Adipose tissue (tissue), 3 donors: ENCODE measurements at regions not wholly inside any gene's neighbourhood (a gene's known extent, or its start where the extent isn't known, plus 50 kb on each side); places are given as distances from the start of the nearest gene placed in this dataset.
"Not testable (repeated sequence)": the region's sequence is repeated elsewhere in the genome, so short reads cannot be mapped to it uniquely, and the experiment has no call there.

ENCODE experiments used
- H3K27ac ChIP-seq: one replicate; pipeline ENCODE4 v1.5.1; 2013; ENCODE audit warnings: low read depth, low read length
- WGBS, 3 donors: extraction: QIAGEN DNeasy Blood & Tissue Kit; methylation state at CpG; one replicate each; pipeline ENCODE4 v1.1.7; 2013; 5-methylcytosine and 5-hydroxymethylcytosine counted together
- donor health status: healthy with polysubstance abuse.
- donor health status: Bipolar disorder and iron deficiency.
- donor health status: healthy.

GRCh38 chr2:111247491-111247890 is 126.8 kb downstream of the BCL2L11 start:
- WGBS, 3 donors: 97 to 100% (median 99%) methylated on average over 2 of the region's 2 CpGs
- H3K27ac ChIP-seq: no peak overlapping the region

DNA sequence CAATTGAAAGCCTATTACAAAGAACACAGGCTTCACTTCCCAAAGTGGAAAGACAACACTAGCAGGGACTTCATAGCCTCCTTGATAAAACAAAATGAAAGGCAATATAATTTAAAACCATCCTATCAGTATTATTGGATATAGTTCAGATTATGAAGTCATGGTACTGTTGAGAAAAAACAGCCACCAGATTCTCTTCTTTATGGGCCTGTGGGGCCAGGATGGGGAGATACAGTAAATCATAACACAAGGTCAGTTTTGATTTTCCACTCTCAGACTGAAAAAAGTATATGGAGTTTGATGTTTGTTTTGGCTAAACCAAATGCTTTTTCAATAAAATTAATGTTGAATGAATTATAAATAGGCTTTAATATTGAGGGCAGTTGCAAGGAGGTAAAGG is 129.1 kb downstream of the BCL2L11 start:
- no peak overlapping the region for H3K27ac ChIP-seq

- 53 to 71% (median 65%) methylated on average over 1 of the region's 1 CpG for WGBS, 3 donors
- no peak overlapping the region for H3K27ac ChIP-seq
Measured at GRCh38 chr2:111250448-111251030, 129.8 kb downstream of the BCL2L11 start.

DNA sequence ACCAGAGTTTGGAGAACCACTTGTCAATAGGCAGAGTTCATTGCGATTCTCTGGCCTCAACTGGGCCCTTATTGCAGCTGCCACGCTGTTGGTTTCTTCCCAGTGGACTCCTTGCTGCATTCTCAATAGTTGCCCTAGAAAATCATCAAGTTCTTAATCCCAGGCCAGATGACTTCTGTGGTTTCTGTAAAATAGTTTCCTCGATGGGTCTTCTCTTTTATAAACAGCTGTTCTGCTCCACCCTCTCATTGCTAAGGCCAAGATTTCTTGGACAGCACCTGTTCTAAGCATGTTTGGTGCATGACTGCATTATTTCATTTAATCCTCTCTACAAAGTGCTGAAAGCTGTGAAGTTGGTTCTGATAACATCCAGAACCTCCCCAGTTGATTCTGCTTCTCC is 131.0 kb downstream of the BCL2L11 start:
- WGBS, 3 donors: 93 to 96% (median 95%) methylated on average over 3 of the region's 3 CpGs

GRCh38 chr2:111252436-111252835 is 131.7 kb downstream of the BCL2L11 start:
- H3K27ac ChIP-seq: no peak overlapping the region

More for the DNA sequence above, 131.0 kb downstream of the BCL2L11 start:
- no peak overlapping the region for H3K27ac ChIP-seq

DNA sequence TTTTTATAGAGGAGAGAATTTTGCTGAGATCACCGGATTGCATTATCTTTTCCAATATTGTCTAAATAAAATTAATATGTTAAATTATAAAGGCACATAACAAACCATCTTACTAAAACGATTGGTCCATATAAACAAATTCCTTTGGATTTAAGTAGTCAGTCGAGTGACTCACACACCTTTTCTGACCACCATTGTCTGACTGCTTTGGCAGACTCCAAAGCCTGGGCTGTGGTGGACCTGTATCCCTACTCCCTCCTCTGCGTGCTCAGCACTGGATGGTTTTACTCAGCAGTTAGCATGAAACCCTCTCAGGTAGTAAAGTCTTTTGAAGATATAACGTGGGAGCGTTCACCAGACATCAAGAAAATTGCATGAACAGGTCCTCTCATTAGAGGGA is 134.2 kb downstream of the BCL2L11 start:
- WGBS, 3 donors: 92 to 94% (median 93%) methylated on average over 5 of the region's 6 CpGs
- not testable (repeated sequence) for H3K27ac ChIP-seq

DNA sequence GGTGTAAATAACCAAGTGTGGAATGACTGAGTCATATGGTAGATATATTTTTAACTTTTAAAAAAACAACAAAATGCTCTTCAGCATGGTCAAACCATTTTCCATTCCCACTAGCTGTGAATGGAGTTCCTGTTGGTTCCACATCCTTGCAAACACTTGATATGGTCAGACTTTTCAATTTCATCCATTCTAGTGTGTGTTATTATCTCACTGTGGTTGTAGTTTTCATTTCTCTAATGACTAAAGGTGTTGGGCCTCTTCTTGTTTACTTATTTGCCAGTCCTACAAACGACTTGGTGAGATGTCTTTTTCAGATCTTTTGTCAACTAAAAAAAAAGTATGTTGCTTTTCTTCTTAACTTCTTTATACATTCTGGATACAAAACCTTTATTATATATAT is 135.9 kb downstream of the BCL2L11 start:
- no CpG with 5 or more reads among the region's 1 CpG for WGBS, 3 donors
- not testable (repeated sequence) for H3K27ac ChIP-seq

- H3K27ac ChIP-seq: not testable (repeated sequence)
- WGBS, 3 donors: 94 to 100% (median 100%) methylated on average over 1 of the region's 1 CpG
Measured at GRCh38 chr2:111257607-111258006, 136.9 kb downstream of the BCL2L11 start.

DNA sequence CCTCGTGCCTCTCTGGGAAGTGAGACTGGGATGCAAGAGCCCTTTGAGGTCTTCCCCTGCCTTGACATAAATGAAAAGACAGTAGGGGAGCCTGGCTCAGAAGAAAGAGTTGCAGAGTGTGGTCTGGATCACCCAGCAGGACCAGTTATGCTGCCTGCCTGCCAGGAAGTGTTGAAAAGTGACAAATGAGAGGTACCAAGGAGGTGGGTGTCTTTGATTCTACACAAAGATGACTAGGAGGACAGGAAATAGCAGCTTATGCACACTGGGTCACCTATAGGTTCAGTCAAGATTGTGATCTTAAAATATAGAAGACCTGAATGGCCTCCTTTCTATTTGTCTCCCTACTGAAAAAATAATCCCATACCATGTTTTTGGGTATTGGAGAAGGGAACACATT is 137.6 kb downstream of the BCL2L11 start:
- WGBS, 3 donors: 94 to 100% (median 100%) methylated on average over 1 of the region's 1 CpG
- not testable (repeated sequence) for H3K27ac ChIP-seq

GRCh38 chr2:111262627-111263379 is 142.1 kb downstream of the BCL2L11 start:
- 71 to 86% (median 72%) methylated on average over 6 of the region's 9 CpGs for WGBS, 3 donors
- H3K27ac ChIP-seq: not testable (repeated sequence)

DNA sequence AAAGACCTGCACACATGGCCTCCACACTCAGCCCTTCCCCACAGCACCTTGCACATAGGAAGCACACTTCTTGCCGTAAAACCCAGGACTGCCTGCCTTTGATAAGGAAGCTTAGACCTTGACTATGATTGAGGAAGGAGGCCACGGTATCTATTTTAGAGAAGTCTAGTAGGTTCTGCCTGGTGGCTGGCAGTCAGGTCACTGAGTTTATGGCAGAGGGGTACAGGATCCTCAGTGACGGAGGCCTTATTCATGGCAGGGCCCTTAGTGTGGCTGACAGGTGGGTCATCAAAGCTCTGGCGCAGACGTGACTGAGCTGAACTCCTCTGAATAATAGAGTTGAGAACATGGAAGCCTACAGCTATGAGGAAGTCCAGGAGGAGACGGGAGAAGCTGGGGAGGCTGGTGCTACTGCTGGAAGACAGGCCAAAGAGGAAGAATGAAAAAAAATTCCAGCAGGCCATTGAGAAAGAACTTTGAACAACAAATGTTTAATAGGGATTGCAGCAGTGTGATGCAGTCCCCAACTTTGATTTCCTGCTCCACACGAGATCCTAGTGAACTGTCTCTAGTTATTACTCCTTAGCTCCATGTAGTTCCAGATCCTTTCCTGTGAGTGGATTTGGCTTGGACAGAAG is 142.8 kb downstream of the BCL2L11 start:
- no CpG with 5 or more reads among the region's 7 CpGs for WGBS, 3 donors

DNA sequence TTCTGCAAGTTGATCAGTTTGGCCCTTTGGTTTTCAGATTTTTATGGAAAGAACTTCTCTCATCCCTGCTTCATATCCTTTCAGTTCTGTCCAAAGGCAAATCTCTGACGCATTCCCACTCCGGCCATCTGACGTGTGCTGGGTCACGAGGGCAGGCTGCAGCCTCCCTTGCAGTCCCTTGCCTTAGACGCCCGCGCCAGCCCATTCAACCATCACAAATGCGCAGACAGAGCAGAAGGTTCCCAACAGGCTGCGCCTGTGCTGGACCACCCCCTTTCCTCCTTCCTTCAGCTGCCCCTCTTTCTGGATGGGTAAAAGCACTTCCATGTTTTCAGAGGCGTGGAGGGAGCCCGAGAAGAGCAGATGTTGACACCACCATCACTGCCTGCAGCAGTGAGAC is 144.2 kb downstream of the BCL2L11 start:
- not testable (repeated sequence) for H3K27ac ChIP-seq
- WGBS, 3 donors: 94 to 96% (median 94%) methylated on average over 9 to 10 of the region's 11 CpGs

More for the DNA sequence above, 142.8 kb downstream of the BCL2L11 start:
- H3K27ac ChIP-seq: not testable (repeated sequence)

- H3K27ac ChIP-seq: not testable (repeated sequence)
- WGBS, 3 donors: 88 to 94% (median 92%) methylated on average over 6 of the region's 6 CpGs
Measured at GRCh38 chr2:111266556-111266955, 145.8 kb downstream of the BCL2L11 start.

DNA sequence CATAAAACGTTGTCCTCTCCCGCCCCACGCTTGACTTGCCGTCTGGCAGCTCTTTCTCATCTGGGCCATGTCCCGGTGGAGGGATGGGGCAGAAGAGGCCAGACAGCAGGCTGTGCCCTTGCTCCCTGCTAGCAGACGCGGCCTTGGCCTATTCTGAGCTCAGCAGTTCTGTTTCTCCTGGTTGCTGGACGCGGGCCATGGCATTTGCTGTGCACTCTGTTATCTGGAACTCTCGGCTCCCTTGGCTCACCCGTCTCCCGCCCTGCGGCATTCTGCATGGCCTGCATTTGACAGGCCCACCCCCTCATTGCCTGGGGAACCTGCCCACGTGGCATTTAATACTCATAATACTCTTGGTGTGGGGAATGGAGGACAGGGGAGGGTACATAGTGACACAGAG is 146.3 kb downstream of the BCL2L11 start:
- WGBS, 3 donors: 20 to 64% (median 54%) methylated on average over 8 to 14 of the region's 14 CpGs
- not testable (repeated sequence) for H3K27ac ChIP-seq

DNA sequence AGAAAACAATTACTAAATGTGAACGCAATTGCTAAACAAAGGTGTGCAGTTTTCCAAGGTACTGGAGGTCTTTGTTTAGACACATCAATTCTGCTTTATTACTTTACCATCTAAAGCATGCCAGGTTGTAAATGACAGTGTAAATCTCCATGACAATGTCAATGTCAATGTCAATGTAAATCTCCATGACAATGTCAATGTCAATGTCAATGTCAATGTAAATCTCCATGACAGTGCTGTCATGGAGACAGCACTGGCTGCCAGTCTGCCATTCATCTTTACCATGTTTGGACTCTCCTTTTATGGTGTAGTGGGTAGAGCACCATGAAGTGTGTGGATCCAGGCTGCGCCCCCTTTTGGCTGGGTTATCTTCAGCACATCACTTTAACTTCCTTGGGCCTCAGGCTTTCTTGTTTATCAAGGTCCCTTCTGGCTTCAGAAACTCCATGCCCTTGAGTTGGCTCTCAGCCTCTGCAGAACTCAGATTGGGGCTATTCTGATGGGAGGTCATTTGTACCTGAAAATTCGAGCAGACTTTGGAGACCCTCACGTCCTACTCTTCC is 149.1 kb downstream of the BCL2L11 start:
- WGBS, 3 donors: no CpG with 5 or more reads among the region's 4 CpGs
- H3K27ac ChIP-seq: not testable (repeated sequence)

DNA sequence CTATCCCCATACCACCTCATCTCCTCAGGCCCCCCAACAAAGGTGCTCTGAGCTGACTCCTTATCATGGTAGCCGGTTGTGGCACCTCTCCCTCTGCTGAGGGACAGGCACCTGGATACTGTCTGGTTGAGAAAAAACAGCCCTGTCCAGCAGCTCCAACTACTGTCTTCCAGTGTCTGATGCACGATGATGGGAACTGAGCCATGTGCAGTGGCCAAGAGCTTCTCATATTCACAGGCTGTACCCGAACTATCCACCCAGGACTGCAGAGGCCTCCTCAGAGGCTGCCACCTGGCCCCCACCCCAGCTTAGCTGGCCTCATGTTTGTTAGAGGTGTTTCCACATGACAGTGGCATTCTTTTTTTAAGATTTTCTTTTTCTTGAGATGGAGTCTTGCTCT is 149.9 kb downstream of the BCL2L11 start:
- 63 to 90% (median 84%) methylated on average over 1 to 2 of the region's 3 CpGs for WGBS, 3 donors
- not testable (repeated sequence) for H3K27ac ChIP-seq

DNA sequence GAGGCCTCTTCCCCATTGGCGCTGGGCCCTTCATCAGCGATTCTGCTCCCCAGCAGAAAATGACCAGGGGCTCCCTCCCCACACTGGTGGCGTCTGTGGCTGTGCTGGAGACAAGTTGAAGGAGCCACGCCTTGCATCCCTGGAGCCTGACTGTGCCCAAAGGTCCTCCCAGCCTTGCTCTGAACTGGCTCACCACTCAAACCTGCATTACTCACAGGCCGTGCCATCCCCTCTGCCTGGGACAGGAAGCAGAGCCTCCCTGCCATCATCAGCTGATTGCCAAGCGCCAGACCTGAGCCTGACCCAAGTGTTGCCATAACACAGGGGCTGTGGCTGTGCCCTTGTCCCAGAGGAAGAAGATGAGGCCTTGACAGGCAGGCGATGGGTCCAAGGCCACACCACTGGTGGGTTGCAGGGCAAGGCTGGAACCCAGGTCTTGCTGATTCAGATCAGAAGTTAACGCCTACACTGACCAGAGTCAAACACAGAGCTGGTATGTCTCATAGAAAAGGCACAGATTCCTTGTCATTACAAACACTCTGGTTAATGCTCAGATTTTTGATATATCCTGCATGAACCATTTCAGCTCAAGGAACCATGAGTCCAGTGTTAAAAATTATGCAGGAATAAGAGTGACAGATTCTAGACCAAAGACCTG is 151.1 kb downstream of the BCL2L11 start:
- H3K27ac ChIP-seq: not testable (repeated sequence)
- WGBS, 3 donors: 92 to 100% (median 95%) methylated on average over 3 to 6 of the region's 8 CpGs

- WGBS, 3 donors: 36 to 70% (median 58%) methylated on average over 3 of the region's 7 CpGs
- not testable (repeated sequence) for H3K27ac ChIP-seq
Measured at GRCh38 chr2:111273007-111273406, 152.3 kb downstream of the BCL2L11 start.
